Ramos (cell line): ENCODE measurements at regions not wholly inside any gene's neighbourhood (a gene's known extent, or its start where the extent isn't known, plus 50 kb on each side); places are given as distances from the start of the nearest gene placed in this dataset.
"Not testable (repeated sequence)": the region's sequence is repeated elsewhere in the genome, so short reads cannot be mapped to it uniquely, and the experiment has no call there.

ENCODE experiments used
- in situ Hi-C: fragments of 300-500 bp; cut with MboI; formaldehyde crosslinking; loops from one replicate; pipeline ENCODE4 v1.14.3; 2022; ENCODE audit warnings: low sequenced_read_pairs; ENCODE audit not compliant: unreplicated experiment

DNA sequence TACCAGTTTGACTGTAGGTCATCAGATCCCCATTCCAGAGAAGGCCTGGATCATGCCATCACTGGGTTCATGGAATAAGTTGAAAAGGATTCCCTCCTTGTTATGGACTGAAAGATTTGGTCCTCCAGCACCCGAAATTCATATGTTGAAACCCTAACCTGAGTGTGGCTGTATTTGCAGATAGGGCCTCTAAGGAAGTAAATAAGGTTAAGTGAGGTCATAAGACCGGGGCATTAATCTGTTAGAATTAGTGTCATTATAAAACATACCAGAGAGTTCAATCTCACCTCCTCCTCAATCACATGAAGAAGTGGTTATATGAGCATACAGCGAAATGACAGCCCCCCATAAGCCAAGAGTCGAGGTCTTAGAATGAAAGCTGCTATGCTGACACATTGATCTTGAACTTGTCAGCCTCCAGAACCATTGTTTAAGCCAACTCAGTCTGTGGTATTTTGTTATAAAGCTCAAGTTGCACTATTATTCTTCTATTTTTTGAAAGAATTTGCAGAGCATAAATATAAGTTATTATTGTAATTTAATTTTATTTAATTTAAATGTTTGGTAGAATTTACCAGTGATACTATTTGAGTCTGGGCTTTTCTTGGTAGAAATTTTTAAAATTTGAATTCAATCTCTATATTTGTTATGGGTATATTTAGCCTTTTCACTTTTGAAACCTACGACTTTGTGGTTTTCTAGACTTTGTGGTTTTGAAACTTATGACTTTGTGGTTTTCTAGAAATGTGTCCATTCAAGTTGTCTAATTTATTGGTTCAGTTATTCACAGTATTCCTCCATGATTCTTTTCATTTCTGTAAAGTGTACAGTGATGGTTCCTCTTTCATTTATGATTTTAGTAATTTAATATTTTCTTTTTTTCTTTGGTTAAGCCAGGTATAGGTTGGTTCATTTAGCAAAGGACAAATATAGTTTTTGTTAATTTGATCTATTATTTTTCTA lies 1206.7 kb upstream of the CDH2 start:
- in situ Hi-C loops: no loop called here

DNA sequence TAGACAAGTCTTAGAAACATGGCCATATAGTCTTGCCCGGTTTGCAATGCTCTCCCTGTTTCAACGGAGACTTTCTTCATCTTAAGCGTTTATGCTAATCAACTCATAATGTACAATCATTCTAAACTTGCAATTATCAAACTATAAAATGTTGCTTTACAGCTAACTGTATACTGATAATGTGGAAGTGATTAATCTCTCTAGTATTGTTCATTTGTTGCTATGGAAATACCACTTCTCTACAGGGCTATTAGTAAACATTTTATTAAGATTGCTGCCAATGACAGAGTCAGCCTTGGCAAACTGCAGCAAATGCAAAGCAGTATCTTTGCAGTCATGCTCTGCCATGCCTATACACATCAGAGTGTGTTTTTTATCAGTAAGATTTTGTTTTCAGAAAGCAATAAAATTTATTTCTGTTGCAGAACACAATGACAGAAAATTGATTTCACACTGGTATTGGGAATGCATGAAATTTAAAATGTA lies 1201.8 kb upstream of the CDH2 start:
- in situ Hi-C loops: no loop called here

DNA sequence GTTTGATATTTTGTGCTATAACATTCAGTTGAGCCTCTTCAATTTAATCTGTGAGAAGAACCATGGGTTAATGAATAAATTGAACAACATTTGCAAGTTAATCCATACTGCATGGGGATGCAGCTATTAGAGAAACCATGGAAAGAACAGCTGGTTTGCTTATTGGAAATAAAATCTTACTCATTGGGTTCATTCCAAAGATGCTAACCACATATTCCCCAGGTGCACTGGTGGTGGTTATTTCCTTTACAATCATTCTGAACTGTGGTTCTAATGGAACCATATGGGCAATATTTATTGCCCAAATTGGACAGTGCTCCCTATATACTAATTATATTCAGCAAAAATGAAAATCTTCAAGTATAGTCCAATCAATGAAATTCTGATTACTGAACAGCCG lies 1200.4 kb upstream of the CDH2 start:
- in situ Hi-C loops: no loop called here

DNA sequence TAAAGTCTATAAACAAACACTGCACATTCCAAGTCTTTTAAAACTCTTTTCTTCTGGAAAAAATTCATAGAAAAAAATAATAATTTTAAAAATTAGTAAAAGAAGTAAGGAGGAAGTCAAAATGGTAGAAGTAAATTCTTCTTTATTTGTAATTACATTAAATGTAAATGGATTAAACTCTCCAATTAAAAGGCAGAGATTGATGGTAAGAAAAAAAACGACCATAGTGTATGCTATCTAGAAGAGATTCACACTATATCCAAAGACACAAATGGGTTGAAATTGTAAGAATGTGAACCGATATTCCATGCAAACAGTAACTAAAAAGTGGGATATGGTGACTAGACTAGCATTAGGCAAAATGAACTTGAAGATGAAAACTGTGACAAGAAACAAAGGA lies 1196.1 kb upstream of the CDH2 start:
- in situ Hi-C loops: no loop called here

DNA sequence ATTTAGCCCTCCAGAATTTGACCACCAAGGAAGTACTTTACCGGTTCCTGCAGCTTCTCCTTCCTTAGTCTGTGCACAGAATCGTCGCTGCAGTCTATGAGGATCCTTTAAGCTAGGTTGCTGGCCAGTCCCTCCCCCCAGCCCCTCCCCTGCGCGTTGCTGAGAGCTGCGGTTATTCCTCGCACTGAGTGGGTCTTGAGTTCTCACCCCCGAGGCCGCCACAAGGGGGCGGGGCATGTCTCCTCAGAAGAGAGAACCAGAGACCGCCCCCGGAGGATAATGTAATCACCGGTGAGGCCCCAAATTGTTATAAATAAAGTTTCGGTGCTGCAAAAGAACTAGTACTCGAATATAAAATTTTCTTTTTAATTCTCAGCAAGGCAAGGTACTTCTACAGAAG lies 1184.9 kb upstream of the CDH2 start:
- in situ Hi-C loops: no loop called here

DNA sequence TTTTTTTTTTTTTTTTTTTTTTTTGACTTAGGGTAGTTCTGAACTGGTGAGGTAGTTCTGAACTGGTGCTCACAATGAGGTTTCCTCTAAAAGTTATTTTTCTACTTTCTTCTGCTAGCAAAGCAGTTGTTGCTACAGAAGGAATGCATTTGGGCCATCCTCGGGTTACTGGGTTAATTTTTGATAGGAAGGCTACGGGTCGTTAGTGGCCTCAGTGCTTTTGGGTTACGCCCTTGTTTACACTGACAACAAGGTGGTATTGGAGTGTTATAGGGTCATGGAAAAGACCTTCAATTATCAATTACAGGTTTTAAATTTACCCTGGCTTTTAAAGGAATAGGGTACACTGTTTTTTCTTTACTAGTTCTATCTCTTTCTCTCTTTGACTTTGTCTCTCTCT lies 1183.7 kb upstream of the CDH2 start:
- in situ Hi-C loops: not testable (repeated sequence)

DNA sequence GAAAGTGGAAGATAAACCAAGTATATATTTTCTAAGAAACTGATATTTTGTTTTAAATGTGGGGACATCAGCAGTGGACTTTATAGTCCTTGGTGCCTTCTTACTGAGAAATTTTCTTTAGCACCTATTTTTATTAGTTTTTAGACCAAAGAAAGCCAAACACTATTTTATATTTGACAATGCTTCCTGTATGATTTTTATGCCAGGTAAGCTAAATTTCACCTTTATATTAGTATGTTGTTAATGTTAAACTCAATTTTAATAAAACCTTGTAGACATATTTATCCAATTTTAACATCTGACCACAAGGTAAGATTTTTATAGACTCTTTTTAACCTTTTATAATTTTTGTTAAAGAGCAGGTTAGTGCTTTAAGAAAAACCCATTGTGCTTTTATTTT lies 1182.3 kb upstream of the CDH2 start:
- in situ Hi-C loops: not testable (repeated sequence)

DNA sequence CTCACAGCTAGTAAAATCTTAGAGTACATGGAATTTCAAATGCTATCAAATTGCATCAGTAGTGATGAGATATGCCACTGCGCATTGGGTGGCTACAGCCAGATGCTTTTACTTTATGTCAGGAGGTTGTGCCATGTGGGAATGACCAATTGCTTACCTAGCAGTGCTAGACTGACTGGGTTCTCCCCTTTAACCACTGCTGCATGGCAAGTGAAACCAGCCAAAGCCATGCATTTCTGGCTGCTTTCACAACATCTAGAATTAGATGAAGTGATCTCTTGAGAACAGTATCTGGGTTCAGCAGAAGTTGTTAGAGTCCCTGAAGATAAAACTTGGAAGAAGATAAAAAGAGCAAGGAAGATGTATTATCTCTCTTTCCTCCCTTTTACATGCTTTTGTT lies 1174.2 kb upstream of the CDH2 start:
- in situ Hi-C loops: no loop called here

DNA sequence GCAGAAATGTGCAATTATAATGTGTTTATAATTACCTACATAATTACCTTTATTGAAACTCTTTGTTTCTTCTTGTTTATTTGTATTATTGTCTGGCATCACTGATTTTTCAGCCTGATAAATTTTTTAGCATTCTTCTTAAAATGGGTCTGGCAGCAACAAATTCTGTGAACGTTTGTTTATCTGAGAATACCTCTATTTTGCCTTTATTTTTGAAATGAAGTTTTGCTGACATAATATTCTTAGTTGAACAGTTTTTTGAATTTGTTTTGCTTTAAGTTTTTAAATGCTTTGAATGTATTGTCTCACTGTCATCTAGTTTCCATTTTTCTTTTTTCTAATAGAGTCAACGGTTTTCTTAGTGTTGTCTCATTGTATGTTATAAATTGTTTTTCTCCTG lies 1152.0 kb upstream of the CDH2 start:
- in situ Hi-C loops: no loop called here

DNA sequence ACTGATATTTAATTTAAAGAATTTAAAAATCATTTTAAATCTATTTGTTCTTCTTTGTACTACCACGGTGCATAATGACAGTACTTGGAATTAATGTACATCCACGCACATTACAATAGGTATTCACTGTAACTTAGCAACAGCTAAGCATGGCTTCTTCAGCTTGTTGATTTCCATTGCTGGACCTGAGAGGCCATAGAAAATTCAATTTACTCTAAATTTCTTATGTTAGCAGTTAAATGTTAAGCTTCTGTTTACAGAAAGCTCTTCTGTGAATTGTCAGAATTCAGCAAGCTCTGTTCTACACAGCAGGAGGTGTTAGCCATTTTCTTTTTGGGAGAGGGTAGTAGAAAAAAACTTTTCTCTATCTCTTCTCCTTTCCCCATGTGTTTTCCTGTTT lies 1149.3 kb upstream of the CDH2 start:
- in situ Hi-C loops: no loop called here

DNA sequence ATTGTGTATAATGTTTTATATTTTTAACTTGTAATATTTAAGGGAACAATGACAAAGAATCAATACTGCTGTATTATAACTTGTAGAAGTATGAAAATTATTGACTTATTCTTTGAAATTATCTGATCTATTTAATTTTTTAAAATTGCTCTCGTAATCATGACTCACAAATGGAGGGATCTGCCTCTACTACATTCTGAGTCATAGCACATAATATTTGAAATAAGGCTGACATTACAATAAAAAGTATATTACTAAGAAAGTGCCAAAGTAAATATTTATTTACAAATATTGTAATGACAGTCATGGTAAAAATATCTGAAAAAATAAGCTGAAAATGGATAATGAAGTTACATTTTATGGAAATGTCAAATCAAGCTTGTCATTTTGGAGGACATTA lies 1144.6 kb upstream of the CDH2 start:
- in situ Hi-C loops: no loop called here

DNA sequence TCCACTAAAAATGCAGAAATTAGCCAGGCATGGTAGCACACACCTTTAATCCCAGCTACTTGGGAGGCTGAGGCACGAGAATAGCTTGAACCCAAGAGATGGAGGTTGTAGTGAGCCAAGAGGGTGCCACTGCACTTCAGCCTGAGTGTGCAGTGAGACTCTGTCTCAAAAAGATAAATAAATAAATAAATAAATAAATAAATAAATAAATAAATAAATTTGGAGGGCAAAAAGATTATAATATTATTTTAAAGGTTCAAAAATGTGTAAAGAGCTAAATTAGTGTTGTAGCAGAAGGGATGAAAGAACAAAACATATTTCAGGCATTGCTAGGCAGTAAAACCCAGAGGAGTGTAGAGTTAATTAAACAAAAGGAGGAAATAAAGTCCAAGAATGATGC lies 1136.4 kb upstream of the CDH2 start:
- in situ Hi-C loops: no loop called here

DNA sequence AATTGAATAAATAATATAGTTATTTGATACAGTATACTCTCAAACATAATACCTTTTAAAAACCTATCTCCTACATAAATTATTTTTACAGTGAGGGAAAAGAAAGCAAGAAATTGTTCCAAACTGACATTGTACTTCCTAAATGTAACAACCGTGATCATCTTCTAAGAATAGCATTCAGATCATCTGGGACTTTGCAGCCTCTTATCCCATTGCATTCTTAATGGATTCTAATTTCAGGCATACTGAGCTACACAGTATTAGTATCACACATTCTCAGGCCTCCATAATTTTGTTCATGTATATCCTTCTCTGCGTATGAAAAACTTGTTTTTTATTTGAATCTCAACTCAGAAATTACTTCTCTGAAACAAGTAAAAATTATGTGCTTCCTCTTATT lies 1134.7 kb upstream of the CDH2 start:
- in situ Hi-C loops: no loop called here

DNA sequence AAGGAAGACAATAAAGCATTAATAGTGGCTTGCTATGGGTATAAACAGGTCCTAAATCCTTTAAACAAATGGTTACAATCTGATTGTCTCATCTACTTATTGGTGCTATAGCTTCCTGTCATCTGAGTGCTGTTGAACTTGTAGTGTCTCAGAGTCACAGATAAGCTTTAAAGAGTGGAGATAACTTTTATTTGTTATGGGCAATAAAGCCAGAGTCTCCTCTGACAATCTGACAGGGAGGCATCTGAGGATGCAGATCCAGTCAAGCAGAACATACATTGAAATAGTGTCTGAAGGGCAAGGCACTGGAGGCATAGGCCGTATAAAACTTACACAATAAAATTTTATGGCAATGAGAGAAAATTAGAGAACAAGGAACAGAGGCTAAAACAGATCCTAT lies 1132.4 kb upstream of the CDH2 start:
- in situ Hi-C loops: no loop called here

DNA sequence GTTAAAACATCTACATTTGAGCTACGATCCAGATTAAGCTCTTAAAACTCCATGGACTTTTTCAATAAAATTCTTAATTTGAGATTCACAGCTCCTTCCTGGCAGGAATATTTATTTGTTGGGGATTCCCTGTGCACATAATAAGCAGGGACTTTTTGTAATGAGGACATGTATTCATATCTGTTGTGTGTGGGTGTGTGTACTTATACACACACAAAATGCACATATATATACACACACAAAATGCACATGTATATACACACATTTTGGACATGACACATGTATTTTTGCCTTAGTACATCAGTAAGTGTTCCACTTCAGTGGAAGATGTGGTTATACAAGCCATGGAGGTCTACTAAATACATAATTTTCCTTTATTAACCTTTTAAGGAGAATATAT lies 1131.1 kb upstream of the CDH2 start:
- in situ Hi-C loops: no loop called here

DNA sequence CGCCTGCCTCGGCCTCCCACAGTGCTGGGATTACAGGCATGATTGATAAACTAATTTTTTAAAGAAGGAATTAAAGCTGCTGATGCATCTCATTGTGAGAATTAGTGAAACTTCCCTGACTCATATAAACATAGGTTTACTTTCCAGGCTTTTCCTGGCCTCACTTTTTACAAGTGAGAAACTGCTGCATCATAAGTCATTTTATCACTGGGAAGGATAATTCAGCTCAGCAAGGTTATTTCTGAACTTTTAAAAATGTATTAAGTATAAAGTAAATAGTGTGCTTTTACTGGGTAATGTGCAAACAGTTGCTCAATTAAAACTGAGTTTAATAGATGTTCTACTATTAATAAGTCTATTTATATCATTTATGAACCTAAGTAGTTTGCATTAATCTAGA lies 1130.3 kb upstream of the CDH2 start:
- in situ Hi-C loops: no loop called here

DNA sequence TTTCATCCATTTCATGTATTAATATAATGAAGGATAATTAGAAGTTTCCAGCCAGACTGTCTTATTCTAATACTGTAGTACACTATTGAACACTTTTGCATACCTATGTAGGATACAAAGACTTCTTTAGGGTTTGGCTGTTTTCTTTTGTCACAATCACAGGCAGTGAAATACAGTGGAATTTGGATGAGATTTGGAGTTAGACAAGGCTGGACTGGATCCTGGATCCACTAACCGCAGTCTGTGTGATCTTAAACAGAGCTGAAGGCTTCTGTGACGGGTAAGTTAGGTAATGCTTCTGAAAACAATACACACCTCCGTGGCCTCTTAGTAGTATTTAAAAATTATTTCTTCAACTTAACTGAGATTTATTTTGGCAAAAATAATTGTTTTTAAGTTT lies 1128.6 kb upstream of the CDH2 start:
- in situ Hi-C loops: no loop called here

DNA sequence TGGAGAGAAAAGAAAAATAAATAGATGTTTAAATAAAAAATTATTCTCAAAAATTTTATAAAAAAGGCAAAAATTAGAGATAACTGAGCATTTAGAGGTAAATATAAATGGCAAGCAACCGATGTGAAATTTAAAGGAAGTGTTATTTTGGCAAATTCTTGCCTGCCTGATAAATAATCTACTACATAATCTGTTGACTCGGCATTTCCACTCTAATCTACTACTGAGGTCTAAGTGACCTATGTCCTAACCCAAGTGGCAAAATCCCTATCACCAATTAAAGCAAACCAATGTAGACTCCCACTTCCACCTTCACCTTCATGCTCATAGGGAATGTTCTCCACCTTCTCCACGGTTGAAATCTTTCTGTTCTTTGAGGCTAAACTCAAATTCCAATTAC lies 1124.1 kb upstream of the CDH2 start:
- in situ Hi-C loops: no loop called here

DNA sequence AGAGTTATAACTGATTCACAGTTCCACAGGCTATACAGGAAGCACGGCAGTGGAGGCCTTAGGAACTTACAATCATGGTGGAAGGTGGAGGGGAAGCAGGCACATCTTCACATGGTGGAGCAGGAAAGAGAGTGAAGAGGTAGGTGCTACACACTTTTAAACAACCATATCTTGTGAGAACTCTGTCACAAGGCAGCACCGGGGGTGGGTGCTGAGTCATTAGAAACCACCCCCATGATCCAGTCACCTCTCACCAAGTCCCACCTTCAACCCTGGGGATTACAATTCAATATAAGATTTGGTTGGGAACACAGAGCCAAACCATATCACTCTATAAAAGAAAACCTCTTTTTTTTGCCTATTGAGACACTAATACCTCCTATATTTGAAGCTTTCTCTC lies 1108.5 kb upstream of the CDH2 start:
- in situ Hi-C loops: no loop called here

DNA sequence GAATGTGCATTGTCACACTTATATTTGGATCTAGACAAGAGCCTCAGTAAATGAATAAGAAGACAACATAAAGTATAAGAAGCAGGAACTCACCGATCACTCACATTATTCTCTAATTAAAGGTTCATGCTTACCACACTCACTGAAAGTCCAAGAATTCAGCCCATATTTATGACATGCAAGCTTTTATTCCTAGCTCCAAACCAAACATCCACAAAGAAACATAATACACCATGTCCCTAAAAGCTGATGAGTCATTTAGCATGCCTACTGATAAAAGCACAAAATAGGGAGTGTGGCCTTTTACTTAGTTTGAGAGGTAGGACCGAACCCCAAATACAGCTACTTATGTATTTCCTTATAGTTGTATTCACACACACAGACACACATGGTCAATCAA lies 1094.6 kb upstream of the CDH2 start:
- in situ Hi-C loops: no loop called here

DNA sequence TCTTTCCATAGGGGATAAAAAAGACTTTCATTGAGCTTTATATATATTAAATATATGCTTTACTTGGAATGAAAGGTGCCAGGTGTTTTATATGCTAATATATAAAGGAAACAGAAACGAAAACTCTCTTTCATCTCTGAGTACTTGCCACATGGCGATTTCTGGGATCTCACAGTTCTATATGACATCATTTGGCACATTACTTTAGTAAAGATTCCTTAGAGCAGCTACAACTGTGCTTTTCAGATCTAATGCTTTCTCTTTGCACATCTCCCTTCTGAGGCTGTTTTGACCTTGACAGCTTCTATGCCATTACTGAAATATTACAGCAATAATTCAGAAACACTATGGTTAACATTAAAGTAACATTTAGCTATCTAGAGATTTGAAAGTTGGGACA lies 1082.9 kb upstream of the CDH2 start:
- in situ Hi-C loops: no loop called here

DNA sequence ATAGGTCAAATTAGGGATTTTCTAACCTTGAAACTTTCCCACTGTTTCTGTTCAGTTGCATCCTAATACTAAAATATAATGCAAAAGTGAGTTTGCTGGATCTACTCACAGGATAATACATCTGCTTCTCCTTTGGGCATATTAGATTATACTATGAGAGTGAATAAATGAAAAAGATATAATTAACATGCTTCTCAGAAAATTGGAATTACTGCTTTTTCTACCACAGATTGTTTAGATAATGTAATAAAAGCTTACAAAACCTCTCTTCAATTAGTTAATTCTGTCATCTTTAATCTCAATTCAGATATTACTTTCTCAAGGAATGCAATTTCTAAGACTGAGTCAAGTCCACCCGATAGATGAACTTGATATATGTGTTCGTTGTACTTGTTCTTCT lies 1077.2 kb upstream of the CDH2 start:
- in situ Hi-C loops: no loop called here
